ENCODE measurements at regions not wholly inside any gene's neighbourhood (a gene's known extent, or its start where the extent isn't known, plus 50 kb on each side); places are given as distances from the start of the nearest gene placed in this dataset.
"Not testable (repeated sequence)": the region's sequence is repeated elsewhere in the genome, so short reads cannot be mapped to it uniquely, and the experiment has no call there.

- DNase-seq (ENCODE audit: extremely low spot score), result no peak
- POLR2A ChIA-PET, result no interaction called here
- CTCF ChIA-PET, result interaction anchor here (0.5 kb wide), 1 partner anchor 15 kb away, joined by 7 read pairs; no protein-coding TSS in a partner anchor
- TF ChIP-seq L3MBTL2 (conservative IDR thresholded peaks at IDR 0.05), result no peak
- no peak for TF ChIP-seq LEF1 (IDR thresholded peaks at IDR 0.05; ENCODE audit: borderline replicate concordance)
- TF ChIP-seq PKNOX1 (IDR thresholded peaks at IDR 0.05), result no peak
- TF ChIP-seq NFRKB (IDR thresholded peaks at IDR 0.05), result no peak
- TF ChIP-seq SUZ12 (IDR thresholded peaks at IDR 0.05), result no peak
- no peak for TF ChIP-seq ARNT (IDR thresholded peaks at IDR 0.05)
- TF ChIP-seq FOXA1 (IDR thresholded peaks at IDR 0.05), result no peak
- no peak for TF ChIP-seq CTBP1 (IDR thresholded peaks at IDR 0.05; ENCODE audit: borderline replicate concordance)
- no peak for TF ChIP-seq BHLHE40 (IDR thresholded peaks at IDR 0.05; ENCODE audit: borderline replicate concordance)
- TF ChIP-seq ZNF384 (IDR thresholded peaks at IDR 0.05), result no peak
- TF ChIP-seq SP1 (IDR thresholded peaks at IDR 0.05), result no peak
- no peak for TF ChIP-seq FOXK2 (IDR thresholded peaks at IDR 0.05)
Measured at GRCh38 chr14:28157289-28157869, 609.2 kb upstream of the FOXG1 start.

DNA sequence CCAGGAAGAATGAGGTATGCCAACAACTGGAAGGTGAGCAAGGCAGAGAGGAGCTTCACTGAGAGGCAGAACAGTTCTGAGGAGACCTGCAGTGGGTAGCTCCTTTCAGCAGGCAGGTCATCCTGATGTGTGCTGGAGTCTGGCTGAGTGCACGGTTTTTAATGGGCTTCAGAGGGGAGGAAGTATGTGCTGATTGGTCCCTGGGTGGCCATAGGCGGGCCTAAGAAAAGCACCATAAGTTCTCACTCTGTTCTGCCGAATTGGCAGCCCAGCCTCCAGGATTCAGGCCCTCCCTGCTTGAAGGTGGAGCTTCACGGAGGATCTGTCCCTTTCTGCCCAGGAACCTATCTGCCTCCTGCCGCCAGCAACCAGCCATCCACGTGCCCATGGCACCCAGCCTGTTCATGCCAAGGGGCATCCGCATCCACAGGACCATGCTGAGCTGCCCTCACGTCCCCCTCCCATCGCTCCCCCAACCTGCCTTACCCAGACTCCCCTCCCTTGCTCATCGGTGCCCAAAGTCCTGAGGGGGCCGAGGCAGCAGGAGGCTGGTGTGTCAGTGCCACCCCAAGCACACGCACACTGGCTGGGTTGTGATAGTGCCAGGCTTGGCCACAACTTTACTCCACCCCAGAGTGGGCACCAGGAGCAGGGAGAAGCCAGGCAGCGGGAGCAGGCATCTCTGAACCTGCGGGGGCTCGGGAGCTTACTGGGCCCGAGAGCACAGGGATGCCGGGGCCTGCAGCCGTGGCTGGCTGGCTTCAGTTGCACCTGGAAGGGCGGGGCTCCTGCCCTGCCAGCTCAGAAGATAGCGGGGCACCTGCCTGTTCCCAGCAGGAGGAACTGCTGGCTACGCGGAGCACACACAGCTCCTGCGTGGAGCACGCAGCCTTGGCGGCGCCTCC is 608.4 kb upstream of the FOXG1 start:
- no peak for TF ChIP-seq BHLHE40 (IDR thresholded peaks at IDR 0.05; ENCODE audit: borderline replicate concordance)
- TF ChIP-seq HDGF (IDR thresholded peaks at IDR 0.05; ENCODE audit: borderline replicate concordance), result no peak
- no peak for TF ChIP-seq L3MBTL2 (conservative IDR thresholded peaks at IDR 0.05)
- no peak for TF ChIP-seq FOXK2 (IDR thresholded peaks at IDR 0.05)
- no peak for TF ChIP-seq ELF4 (IDR thresholded peaks at IDR 0.05)
- no peak for TF ChIP-seq FOXA1 (IDR thresholded peaks at IDR 0.05)
- TF ChIP-seq FOXM1 (IDR thresholded peaks at IDR 0.05; ENCODE audit: borderline replicate concordance), result no peak
- no peak for TF ChIP-seq LEF1 (IDR thresholded peaks at IDR 0.05; ENCODE audit: borderline replicate concordance)
- TF ChIP-seq PKNOX1 (IDR thresholded peaks at IDR 0.05), result no peak
- TF ChIP-seq SP1 (IDR thresholded peaks at IDR 0.05), result no peak
- no peak for DNase-seq (ENCODE audit: extremely low spot score)
- POLR2A ChIA-PET, result no interaction called here
- CTCF ChIA-PET, result interaction anchor here (0.5 kb wide), 1 partner anchor 15 kb away, joined by 7 read pairs; no protein-coding TSS in a partner anchor

GRCh38 chr14:28161040-28161439 is 605.5 kb upstream of the FOXG1 start:
- CTCF ChIA-PET, result no interaction called here
- POLR2A ChIA-PET, result no interaction called here
- TF ChIP-seq TARDBP (IDR thresholded peaks at IDR 0.05) (no peak), L3MBTL2 (conservative IDR thresholded peaks at IDR 0.05) (no peak), NFRKB (IDR thresholded peaks at IDR 0.05) (no peak), FOXK2 (IDR thresholded peaks at IDR 0.05) (no peak), ARNT (IDR thresholded peaks at IDR 0.05) (no peak), SP1 (IDR thresholded peaks at IDR 0.05) (no peak), LEF1 (IDR thresholded peaks at IDR 0.05; ENCODE audit: borderline replicate concordance) (no peak), FOXM1 (IDR thresholded peaks at IDR 0.05; ENCODE audit: borderline replicate concordance) (no peak), ZNF384 (IDR thresholded peaks at IDR 0.05) (no peak), HDGF (IDR thresholded peaks at IDR 0.05; ENCODE audit: borderline replicate concordance) (no peak), BHLHE40 (IDR thresholded peaks at IDR 0.05; ENCODE audit: borderline replicate concordance) (no peak), FOXA1 (IDR thresholded peaks at IDR 0.05) (no peak), CTBP1 (IDR thresholded peaks at IDR 0.05; ENCODE audit: borderline replicate concordance) (no peak), PKNOX1 (IDR thresholded peaks at IDR 0.05) (no peak), SUZ12 (IDR thresholded peaks at IDR 0.05) (no peak), ELF4 (IDR thresholded peaks at IDR 0.05) (no peak)
- no peak for DNase-seq (ENCODE audit: extremely low spot score)

- POLR2A ChIA-PET, result no interaction called here
- no peak for DNase-seq (ENCODE audit: extremely low spot score)
- TF ChIP-seq NFRKB (IDR thresholded peaks at IDR 0.05), result no peak
- no peak for TF ChIP-seq TARDBP (IDR thresholded peaks at IDR 0.05)
- no peak for TF ChIP-seq ZNF384 (IDR thresholded peaks at IDR 0.05)
- TF ChIP-seq SP1 (IDR thresholded peaks at IDR 0.05), result no peak
- no peak for TF ChIP-seq SUZ12 (IDR thresholded peaks at IDR 0.05)
- no peak for TF ChIP-seq BHLHE40 (IDR thresholded peaks at IDR 0.05; ENCODE audit: borderline replicate concordance)
- TF ChIP-seq CTBP1 (IDR thresholded peaks at IDR 0.05; ENCODE audit: borderline replicate concordance), result no peak
- TF ChIP-seq FOXK2 (IDR thresholded peaks at IDR 0.05), result no peak
- no peak for TF ChIP-seq ARNT (IDR thresholded peaks at IDR 0.05)
- TF ChIP-seq PKNOX1 (IDR thresholded peaks at IDR 0.05), result no peak
- TF ChIP-seq L3MBTL2 (conservative IDR thresholded peaks at IDR 0.05), result no peak
- no peak for TF ChIP-seq ELF4 (IDR thresholded peaks at IDR 0.05)
- no peak for TF ChIP-seq LEF1 (IDR thresholded peaks at IDR 0.05; ENCODE audit: borderline replicate concordance)
- CTCF ChIA-PET, result no interaction called here
Measured at GRCh38 chr14:28163233-28163632, 603.4 kb upstream of the FOXG1 start.

GRCh38 chr14:28163897-28164296 is 602.7 kb upstream of the FOXG1 start:
- no peak for TF ChIP-seq FOXA1 (IDR thresholded peaks at IDR 0.05)
- TF ChIP-seq BHLHE40 (IDR thresholded peaks at IDR 0.05; ENCODE audit: borderline replicate concordance), result no peak
- TF ChIP-seq NFRKB (IDR thresholded peaks at IDR 0.05), result no peak
- ChIA-PET POLR2A (no interaction called here), CTCF (interaction anchor here (0.6 kb wide), 1 partner anchor 596 kb away, joined by 4 read pairs; no protein-coding TSS in a partner anchor)
- DNase-seq (ENCODE audit: extremely low spot score), result no peak

GRCh38 chr14:28187902-28188830 is 578.4 kb upstream of the FOXG1 start:
- CTCF ChIA-PET; DNase-seq (ENCODE audit: extremely low spot score); POLR2A ChIA-PET: not testable (repeated sequence)

All from HEK293T (cell line).